RWPE1 (cell line): ENCODE measurements at regions not wholly inside any gene's neighbourhood (a gene's known extent, or its start where the extent isn't known, plus 50 kb on each side); places are given as distances from the start of the nearest gene placed in this dataset.
A peak's percentile ranks its signal among the peaks of the same experiment; 100 is the strongest.

Source experiments
- CTCF ChIA-PET: fragments of 350-600 bp; sonication (Branson Sonifier 250); formaldehyde crosslinking; extraction: SDS; loops from one replicate; lab custom pipeline; 2021; lab: Yijun Ruan, JAX
- POLR2A ChIA-PET: fragments of 400-600 bp; formaldehyde crosslinking; extraction: SDS; loops from one replicate; lab custom pipeline; 2020; ENCODE audit warnings: antibody characterized with exemption; ENCODE audit not compliant: low non-redundant PET; lab: Yijun Ruan, JAX
- DNase-seq: peaks from one replicate; pipeline ENCODE4 v3.0.0; 2012; ENCODE audit warnings: low spot score
- H3K27ac ChIP-seq: fragments of 450-650 bp; 2 replicates; pipeline ENCODE4 v1.5.1; 2017
- TF ChIP-seq, protein P1 (sequence below): fragments of 450-650 bp; conservative IDR thresholded peaks from 2 replicates; pipeline ENCODE4 v1.5.1; 2017; ENCODE audit warnings: low read depth, mild to moderate bottlenecking

DNA sequence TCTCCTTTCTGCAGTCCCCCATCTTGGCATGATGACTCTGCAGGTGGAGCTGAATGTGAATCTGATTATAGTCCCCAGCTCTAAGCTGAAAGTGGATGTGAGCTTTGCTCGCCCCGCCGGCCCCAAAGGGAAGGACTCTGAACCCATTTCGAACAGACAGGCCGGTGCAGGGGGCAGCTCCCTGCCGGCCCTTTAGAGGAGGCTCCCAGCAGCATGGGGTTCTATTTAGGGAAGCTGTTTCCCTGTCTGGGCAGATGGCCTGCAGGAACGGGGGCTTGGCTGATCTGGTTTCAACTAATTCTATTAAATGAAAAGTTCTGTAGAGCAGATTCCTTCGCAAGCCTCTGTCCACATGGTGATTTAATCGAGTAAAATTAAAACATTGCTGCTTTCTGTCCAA is 104.8 kb upstream of the MSX1 start:
- CTCF ChIA-PET = interaction anchor here (0.6 kb wide), 1 partner anchor 16 kb away, joined by 3 read pairs; no protein-coding TSS in a partner anchor
- DNase-seq = no peak
- H3K27ac ChIP-seq = no peak overlapping the region
- TF ChIP-seq, protein P1, sequence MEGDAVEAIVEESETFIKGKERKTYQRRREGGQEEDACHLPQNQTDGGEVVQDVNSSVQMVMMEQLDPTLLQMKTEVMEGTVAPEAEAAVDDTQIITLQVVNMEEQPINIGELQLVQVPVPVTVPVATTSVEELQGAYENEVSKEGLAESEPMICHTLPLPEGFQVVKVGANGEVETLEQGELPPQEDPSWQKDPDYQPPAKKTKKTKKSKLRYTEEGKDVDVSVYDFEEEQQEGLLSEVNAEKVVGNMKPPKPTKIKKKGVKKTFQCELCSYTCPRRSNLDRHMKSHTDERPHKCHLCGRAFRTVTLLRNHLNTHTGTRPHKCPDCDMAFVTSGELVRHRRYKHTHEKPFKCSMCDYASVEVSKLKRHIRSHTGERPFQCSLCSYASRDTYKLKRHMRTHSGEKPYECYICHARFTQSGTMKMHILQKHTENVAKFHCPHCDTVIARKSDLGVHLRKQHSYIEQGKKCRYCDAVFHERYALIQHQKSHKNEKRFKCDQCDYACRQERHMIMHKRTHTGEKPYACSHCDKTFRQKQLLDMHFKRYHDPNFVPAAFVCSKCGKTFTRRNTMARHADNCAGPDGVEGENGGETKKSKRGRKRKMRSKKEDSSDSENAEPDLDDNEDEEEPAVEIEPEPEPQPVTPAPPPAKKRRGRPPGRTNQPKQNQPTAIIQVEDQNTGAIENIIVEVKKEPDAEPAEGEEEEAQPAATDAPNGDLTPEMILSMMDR = no peak
- POLR2A ChIA-PET = no interaction called here

DNA sequence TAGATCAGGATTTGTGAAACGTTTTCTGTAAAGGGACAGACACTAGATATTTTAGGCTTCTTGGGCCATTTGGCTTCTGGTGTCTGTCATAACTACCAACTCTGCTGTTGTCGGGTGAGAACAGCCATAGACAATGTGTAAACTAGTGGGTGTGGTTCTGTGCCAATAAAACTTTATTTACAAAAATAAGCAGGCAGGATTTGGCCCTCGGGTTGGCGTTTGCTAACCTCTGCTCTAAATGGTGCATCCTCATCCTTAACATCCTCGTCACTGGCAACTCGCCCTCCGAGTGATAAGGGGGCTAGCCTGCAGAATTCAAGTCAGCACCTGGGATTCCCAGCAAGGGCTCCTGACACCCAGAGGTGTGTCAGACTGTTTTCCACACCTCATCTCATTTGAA is 105.8 kb upstream of the MSX1 start:
- TF ChIP-seq, protein P1 = no peak
- no peak for DNase-seq
- ChIA-PET CTCF (no interaction called here), POLR2A (no interaction called here)
- no peak overlapping the region for H3K27ac ChIP-seq

DNA sequence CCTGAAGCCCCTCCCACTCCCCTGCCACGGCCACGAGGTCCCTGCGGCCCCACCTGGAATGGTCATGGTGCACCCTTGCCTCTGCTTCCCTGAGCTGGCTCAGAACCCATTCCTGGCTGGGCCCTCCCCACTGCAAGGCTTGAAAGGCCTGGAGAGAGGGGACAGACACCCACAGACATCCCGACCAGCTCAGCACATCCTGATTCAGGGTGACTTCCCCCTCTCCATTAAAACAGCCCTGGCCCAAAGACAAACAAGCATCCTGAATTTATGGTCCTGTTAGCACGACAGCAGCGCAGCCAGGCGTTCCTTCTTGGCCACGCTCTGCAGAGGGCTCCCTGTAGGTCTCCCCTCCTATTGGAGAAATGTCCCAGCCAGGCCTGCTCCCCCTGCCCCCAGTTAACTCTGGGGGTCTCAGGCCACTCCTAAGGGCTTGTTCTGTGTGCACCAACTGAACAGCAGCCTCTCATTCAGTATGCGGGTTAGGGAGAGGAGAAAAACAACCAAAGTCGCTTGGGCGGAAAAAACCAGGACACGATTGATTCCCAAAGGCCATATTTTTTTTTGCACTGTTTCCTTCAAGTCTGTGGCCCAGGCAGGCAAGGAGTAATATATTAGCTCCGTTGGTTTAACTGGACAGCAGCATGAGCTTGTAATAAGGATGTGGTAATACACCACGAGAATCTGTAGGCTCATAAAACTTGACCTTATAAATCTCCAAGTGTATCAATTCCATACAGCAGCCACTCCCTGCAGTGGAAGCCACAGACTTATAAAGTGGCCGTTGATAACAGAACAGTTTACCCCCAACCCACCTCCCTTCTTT is 106.7 kb upstream of the MSX1 start:
- ChIA-PET POLR2A (no interaction called here), CTCF (no interaction called here)
- TF ChIP-seq, protein P1 = no peak
- no peak overlapping the region for H3K27ac ChIP-seq
- DNase-seq = no peak

DNA sequence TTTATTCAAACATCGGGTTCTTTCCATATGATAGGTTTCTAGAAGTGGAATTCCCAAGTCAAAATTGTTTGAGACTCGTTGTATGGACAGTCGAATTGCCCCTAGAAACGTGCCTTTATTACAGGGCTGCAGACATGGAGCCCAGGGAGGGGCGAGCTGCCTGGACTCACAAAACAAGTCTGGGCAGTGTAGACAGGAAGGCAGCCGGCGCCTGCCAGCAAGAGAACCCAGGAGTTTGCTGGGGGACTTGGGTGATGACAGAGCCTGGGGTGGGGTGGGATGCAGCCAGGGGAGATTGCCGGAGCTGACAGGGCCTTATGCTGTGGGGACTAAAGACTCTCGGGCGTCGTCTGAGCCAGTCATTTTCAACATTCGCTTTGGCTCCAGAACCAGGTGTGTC is 107.4 kb upstream of the MSX1 start:
- no peak overlapping the region for H3K27ac ChIP-seq
- peak; percentile 7 for DNase-seq
- ChIA-PET POLR2A (no interaction called here), CTCF (interaction anchor here (0.7 kb wide), 1 partner anchor 658 kb away, joined by 3 read pairs; no protein-coding TSS in a partner anchor)
- TF ChIP-seq, protein P1 = no peak

DNA sequence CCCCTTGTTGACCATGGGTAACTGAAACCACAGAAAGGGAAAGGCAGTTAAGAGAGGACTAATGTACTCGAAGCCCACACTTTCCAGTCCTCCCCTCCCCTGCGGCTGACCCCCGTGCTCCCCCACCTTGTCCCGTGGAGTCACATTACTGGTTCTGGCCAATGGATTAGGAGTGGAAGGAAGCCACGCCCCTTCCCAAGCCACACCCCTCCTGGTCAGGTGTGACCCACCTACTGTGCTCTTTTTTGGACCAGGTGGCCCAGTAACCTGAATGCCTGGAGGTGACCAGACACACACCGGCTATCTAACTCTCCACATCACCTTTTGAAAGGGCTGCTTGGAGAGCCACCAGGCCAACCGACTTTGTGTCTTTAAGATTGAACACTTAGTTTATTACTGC is 109.3 kb upstream of the MSX1 start:
- DNase-seq = no peak
- TF ChIP-seq, protein P1 = no peak
- H3K27ac ChIP-seq = no peak overlapping the region
- ChIA-PET CTCF (no interaction called here), POLR2A (no interaction called here)

DNA sequence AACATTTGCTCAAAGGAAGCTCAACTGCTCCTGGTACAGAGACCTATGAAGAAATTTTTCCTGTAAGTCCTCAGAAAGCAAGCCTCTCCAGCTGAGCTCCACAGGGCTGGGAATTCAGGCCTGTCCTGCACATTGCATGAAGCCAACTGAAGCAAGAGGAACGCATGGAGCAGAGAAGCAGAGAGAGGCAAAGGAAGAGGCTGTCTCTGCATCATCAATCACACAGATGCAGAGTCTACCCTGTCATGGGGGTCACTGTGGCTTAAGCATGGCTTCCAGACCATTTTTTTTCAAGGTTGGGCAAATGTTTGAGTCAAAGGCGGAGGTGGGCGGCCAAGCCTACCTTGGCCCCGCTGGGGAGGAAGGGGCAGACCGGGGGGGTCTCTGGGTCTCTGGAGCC is 110.3 kb upstream of the MSX1 start:
- no peak overlapping the region for H3K27ac ChIP-seq
- POLR2A ChIA-PET = no interaction called here
- DNase-seq = no peak
- CTCF ChIA-PET = no interaction called here
- TF ChIP-seq, protein P1 = no peak
